Renal pelvis (tissue), 1 donor: ENCODE measurements at regions not wholly inside any gene's neighbourhood (a gene's known extent, or its start where the extent isn't known, plus 50 kb on each side); places are given as distances from the start of the nearest gene placed in this dataset.
"Not testable (repeated sequence)": the region's sequence is repeated elsewhere in the genome, so short reads cannot be mapped to it uniquely, and the experiment has no call there.

Experiments used
- DNase-seq: peaks from one replicate; pipeline ENCODE4 v3.0.0-alpha.2; 2013

DNA sequence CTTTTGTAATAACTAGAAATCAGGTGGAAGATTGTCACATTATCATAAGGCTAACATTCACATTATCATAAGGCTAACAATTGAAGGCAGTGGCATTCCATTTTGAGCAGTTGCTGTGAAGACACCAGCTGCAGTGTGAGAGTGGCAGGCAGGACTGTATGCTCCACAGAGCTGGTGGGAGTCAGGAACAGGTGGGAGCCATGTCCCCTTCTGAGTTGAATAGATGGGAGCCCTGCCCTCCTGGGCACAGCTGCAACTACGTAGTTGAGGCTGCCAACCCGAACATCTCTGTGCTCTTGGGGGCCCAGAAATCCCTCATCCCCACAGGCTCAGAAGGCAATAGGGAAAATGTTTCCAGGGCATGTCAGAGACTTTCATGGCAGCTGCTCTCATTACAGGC lies 1627.6 kb downstream of the SI start:
- no peak for DNase-seq

DNA sequence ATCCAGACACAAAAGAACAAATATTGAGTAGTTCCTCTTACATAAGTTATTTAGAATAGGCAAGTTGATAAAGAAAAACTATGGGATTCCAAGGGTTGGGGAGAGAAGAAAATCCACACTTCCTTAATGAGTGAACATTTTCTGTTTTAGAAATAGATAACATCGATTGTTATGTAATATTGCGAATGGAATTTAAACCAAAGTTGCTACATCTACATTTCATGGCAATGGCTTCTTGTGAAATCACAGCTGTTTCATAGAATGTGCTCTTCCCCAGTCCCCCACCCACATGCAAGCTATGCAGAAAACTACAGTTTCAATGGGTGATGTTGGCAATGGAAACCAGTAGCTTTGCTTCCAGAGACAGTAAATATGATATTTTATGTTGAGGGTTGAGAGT lies 1639.5 kb downstream of the SI start:
- no peak for DNase-seq

- DNase-seq = no peak
These were observed 1655.6 kb downstream of the SI start for GRCh38 chr3:163422671-163423070.

GRCh38 chr3:163391407-163392181 lies 1686.7 kb downstream of the SI start:
- DNase-seq = no peak

- no peak for DNase-seq
These were observed 1693.9 kb downstream of the SI start for GRCh38 chr3:163384383-163384782.

GRCh38 chr3:163382183-163382582 lies 1696.1 kb downstream of the SI start:
- no peak for DNase-seq

- no peak for DNase-seq
These were observed 1710.1 kb downstream of the SI start for GRCh38 chr3:163368168-163368567.

DNA sequence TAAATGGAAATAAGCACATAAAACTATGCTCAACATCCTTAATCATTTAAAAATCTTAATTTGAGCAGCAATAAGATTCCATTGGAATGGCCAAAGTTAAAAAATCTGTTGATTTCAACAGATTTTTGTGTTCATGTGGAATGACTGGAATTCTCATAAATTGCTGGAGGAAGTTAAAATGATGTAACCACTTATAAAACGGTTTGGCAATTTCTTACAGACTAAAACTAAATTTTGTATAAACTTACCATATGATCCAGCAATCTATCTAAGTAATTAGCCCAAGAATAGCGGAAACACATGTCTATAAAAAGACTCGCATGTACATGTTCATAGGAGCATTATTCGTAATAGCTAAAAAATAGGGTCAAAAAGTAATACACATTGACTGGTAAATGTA lies 1713.6 kb downstream of the SI start:
- DNase-seq = no peak

DNA sequence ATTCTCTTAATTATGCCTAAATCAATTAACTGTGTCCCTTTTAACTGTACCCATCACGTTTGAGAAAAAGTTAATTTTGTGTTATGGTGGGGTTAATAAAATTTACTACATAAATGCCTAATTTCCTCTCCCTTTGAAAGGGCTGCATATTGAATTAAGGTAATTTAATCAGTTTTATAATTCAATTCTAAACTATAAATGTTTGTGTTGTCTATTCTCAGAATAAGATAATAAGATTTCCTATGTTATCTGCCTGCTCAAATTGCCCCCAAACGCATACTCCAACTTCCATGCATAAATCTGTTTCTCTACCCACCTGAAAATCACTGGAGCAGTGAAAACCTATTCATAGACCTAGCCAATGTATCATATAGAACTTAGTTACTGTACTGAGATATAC lies 1716.1 kb downstream of the SI start:
- DNase-seq = no peak

DNA sequence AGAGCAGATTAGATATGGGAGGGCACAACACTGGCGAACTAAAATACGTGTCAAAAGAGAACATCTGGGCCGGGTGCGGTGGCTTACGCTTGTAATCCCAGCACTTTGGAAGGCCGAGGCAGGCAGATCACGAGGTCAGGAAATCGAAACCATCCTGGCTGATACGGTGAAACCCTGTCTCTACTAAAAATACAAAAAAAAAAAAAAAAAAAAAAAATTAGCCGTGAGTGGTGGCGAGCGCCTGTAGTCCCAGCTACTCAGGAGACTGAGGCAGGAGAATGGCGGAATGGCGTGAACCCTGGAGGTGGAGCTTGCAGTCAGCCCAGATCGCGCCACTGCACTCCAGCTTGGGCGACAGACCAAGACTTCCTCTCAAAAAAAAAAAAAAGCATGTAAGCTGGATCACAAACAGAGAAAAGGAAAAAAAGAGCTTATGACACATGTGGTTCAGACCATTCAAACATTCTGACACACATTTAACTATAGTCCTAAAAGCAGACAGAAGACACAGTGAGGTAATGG lies 1716.9 kb downstream of the SI start:
- not testable (repeated sequence) for DNase-seq

DNA sequence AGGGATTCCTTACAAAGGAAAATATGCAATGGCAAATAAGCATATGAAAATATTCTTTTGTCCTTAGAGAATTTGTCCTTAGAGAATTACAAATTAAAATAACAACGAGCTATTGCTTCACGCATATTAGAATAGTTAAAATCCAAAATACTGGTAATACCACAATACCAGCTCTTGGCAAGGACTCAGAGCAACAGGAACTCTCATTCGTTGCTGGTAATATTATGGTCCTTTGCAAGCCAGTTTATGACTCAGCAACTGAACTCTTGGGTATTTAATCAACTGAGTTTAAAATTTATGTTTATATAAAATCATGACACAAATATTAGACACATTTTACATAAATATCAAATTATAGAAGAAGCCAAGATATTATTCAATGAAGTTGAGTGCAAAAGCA lies 1730.4 kb downstream of the SI start:
- DNase-seq = no peak

- DNase-seq = no peak
These were observed 1742.9 kb downstream of the SI start for GRCh38 chr3:163335429-163335828.

DNA sequence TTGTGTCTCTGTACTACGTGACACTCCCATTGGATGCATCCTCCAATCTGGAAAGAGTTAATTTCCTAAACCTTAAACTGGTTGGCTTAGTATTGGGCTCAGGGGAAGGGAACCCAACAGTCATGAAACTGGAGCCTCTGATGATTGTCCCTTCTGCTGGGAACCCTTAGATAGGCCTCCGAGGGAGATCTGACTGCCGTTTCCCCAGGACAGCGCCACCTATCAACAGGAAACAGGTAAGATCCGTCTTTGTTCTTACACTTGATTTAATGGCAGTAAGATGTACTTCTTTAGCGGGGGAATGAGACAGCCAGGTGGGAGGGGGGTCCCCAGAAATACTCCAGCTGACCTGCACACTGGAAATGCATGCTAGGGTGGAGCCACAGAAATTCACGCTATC lies 1749.6 kb downstream of the SI start:
- no peak for DNase-seq

DNA sequence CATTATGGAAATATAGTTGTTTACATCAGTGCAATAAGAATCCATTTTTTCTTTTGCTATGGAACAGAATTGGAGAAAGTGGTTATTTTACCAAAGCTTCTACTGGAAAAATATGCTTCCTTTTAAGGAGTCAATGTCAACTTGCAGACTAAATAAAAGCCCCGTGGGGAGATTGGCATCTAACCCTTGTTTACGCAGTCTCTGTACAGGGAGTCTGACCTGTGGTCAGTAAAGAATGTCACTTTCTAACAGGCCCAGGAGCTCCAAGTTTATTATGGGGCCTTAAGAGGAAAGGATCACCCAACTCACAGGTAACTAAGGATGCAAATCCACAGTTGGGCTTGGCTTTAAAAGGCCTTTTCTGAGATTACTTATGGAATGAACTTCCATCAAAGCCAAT lies 1751.2 kb downstream of the SI start:
- DNase-seq = no peak

- no peak for DNase-seq
These were observed 1762.5 kb downstream of the SI start for GRCh38 chr3:163315786-163316185.

DNA sequence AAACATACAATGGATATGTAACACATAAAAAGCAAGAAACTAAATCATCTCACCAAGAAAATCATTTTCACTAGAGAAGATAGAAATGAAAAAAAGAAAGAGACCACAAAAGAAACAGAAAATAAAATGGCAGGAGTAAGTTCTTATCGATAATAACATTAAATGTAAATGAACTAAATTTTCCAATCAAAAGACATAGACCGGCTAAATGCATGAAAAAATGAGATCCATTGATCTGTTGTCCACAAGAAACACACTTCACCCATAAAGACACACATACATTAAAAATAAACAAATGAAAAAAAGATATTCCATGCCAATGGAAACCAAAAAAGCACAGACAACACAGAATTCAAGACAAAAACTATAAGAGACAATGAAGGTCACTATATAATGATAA lies 1771.9 kb downstream of the SI start:
- no peak for DNase-seq

- DNase-seq = no peak
These were observed 1777.1 kb downstream of the OTOL1 start for GRCh38 chr3:163273694-163274093.

DNA sequence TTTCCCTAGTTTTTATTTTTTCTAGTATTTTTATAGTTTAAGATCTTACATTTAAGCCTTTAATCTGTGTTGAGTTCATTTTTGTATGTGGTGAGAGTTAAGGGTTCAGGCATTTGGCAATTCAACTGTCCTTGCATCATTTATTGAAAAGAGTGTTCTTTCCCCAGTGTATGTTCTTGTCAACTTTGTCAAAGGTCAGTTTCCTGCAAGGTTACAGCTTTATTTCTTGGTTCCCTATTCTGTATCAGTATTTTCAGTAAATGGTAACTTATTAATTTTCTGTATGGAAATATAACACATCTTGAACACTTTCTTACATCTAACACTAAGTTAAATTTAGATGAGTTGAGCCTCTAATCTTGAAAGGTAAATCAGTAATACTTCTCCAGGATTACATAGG lies 1770.1 kb downstream of the OTOL1 start:
- no peak for DNase-seq

DNA sequence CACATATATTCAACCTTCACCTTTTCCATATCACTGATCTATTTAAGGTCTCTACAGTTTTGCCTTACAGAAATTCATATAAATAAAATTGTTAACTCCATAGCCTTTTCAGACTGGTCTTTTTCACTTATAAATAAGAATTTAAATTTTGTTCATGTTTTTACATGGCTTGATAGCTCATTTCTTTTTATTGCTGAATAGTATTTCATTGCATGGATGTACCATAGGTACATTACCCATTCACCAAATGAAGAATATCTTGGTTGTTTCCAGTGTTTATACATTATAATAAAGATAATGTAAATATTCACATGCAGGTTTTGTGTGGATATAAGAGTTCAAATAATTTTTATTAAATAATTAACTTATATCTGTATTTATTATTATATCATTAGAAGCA lies 1765.0 kb downstream of the OTOL1 start:
- DNase-seq = no peak

GRCh38 chr3:163261056-163261455 lies 1764.4 kb downstream of the OTOL1 start:
- DNase-seq = no peak

DNA sequence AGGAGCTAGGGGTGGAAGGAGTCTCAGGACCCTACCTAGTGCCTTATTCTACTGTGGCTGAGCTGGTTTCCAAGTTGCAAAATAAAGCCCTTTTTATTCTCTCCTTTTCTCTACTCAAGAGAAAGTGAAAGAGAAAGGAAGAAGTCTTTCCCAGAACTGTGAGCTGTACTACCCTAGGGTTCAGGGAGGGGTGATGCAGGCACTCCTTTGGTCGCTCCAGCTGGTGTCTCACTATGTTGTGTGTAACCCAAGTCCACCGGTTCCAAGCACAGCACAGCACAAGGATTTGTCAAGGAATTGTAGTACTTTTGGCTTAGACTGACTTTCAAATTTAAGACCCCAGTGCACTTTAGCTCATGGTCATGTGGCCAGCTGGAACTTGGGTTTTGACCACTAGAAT lies 1721.7 kb downstream of the OTOL1 start:
- DNase-seq = no peak

DNA sequence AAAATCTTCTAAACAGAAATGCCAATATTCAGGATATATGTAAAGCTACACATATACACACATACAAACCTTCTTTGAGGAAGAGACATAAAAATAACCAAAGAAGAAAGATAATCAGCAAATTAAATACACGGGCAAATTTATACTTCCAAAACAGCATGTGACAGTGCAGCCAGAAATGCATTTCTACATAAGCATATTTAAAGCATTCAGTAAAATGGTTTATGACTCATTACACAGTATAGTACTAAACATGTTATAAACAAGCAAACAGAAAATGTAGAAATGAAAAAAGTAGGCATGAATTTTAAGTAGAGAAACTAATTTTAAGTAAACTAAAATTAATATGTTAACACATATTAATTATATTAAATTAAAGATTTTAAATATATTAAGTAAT lies 1717.2 kb downstream of the OTOL1 start:
- no peak for DNase-seq

GRCh38 chr3:163196815-163197374 lies 1700.3 kb downstream of the OTOL1 start:
- no peak for DNase-seq

GRCh38 chr3:163196245-163196644 lies 1699.6 kb downstream of the OTOL1 start:
- no peak for DNase-seq
